Stomach (tissue), 4 donors: ENCODE measurements at regions not wholly inside any gene's neighbourhood (a gene's known extent, or its start where the extent isn't known, plus 50 kb on each side); places are given as distances from the start of the nearest gene placed in this dataset.

Source experiments
- POLR2A ChIP-seq, 4 donors: fragments of 450-650 bp; IDR thresholded peaks; one replicate each; pipeline ENCODE4 v1.6.1; 2016; ENCODE audit warnings: antibody characterized with exemption in 4 of 4, control low read depth in 2 of 4, mild to moderate bottlenecking in 1 of 4, moderate library complexity in 1 of 4
- POLR2AphosphoS5 ChIP-seq, 3 donors: sonication (generic); formaldehyde crosslinking; IDR thresholded peaks; one replicate each; pipeline ENCODE4 v1.6.1; 2016; ENCODE audit warnings: antibody characterized with exemption in 3 of 3
- TF ChIP-seq, protein P1 (sequence below), 7 experiments: fragments of 450-650 bp in 4 of 7; fragments of 200-600 bp in 3 of 7; sonication (generic) in 3 of 7; IDR thresholded peaks; one replicate each; pipeline ENCODE4 v1.5.1; 2016 to 2019; ENCODE audit warnings: antibody characterized with exemption in 7 of 7, control low read depth in 2 of 7, mild to moderate bottlenecking in 1 of 7

DNA sequence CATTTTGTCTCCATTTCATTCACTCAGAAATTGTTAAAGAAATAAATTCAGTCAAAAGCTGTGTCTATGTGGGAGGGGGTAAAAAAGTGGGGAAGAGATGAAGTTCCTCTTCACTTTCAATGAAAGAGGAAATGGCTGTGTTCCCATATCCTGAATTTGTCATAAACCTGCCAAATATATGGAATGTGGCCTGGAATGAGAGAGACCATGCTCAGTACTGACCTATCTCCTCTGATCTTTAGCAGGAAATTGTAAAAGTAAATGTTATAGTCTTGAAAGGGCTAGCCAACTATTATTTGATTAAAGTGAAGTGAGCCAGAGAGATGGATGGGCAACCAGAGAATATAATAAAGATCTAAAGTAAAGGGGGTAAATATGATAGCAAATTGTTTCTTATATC is 130.3 kb upstream of the C21orf91 start:
- TF ChIP-seq, protein P1, sequence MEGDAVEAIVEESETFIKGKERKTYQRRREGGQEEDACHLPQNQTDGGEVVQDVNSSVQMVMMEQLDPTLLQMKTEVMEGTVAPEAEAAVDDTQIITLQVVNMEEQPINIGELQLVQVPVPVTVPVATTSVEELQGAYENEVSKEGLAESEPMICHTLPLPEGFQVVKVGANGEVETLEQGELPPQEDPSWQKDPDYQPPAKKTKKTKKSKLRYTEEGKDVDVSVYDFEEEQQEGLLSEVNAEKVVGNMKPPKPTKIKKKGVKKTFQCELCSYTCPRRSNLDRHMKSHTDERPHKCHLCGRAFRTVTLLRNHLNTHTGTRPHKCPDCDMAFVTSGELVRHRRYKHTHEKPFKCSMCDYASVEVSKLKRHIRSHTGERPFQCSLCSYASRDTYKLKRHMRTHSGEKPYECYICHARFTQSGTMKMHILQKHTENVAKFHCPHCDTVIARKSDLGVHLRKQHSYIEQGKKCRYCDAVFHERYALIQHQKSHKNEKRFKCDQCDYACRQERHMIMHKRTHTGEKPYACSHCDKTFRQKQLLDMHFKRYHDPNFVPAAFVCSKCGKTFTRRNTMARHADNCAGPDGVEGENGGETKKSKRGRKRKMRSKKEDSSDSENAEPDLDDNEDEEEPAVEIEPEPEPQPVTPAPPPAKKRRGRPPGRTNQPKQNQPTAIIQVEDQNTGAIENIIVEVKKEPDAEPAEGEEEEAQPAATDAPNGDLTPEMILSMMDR (IDR thresholded peaks at IDR 0.05): no peak
- TF ChIP-seq POLR2A (IDR thresholded peaks at IDR 0.05) (no peak), POLR2AphosphoS5 (IDR thresholded peaks at IDR 0.05) (no peak)
